Stimulated activated CD4-positive, alpha-beta T cell treated with anti-CD3 and anti-CD28 coated beads, Interleukin-1b, Interleukin-23, amount 100 ng/mL, for 48 hours (primary cell): ENCODE measurements at regions not wholly inside any gene's neighbourhood (a gene's known extent, or its start where the extent isn't known, plus 50 kb on each side); places are given as distances from the start of the nearest gene placed in this dataset.
"Not testable (repeated sequence)": the region's sequence is repeated elsewhere in the genome, so short reads cannot be mapped to it uniquely, and the experiment has no call there.

ENCODE experiments used
- DNase-seq: peaks from one replicate; pipeline ENCODE4 v3.0.0-alpha.2; 2020

DNA sequence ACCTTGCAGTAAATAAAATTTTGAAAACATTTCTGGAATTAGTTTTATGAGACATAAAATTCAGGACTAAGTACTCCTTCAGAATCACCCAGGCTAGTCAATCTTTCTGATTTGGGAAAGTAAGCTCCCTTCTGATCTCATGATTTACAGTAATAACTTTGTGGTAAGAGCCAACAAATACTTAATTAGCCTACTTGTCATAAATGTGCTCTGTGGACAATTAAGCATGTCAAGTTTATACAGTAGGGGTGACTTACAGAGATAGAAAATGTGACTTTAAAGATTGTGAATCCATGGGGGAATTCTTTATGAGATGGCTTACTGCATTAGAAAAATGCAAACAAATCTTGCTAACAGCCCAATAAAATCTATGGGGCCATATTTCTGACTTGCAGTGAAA, 616.9 kb upstream of the GHITM start:
- no peak for DNase-seq

DNA sequence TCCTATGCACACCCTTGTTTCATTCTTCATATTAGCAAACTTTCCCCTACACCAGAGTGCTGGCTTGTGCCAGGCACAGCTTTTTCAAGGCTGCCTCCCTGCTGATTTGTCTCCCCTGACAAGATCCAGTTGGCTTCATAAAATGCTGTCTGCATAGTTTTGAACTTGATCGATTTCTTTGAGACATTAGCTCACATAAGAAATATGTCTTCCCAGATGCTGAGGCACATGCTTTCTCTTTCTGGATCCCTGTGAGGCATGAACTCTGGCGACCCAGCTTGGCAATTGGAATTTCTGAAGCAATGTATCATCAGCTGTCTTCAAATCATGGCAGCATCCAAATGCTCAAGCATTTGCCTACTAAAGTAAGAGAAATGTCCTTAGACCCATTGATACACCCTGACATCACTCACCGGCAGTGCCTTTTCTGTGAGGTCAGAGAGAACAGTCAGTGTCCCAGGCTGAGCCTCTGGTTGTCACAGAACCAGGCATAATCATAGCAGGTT, 616.4 kb upstream of the GHITM start:
- no peak for DNase-seq

DNA sequence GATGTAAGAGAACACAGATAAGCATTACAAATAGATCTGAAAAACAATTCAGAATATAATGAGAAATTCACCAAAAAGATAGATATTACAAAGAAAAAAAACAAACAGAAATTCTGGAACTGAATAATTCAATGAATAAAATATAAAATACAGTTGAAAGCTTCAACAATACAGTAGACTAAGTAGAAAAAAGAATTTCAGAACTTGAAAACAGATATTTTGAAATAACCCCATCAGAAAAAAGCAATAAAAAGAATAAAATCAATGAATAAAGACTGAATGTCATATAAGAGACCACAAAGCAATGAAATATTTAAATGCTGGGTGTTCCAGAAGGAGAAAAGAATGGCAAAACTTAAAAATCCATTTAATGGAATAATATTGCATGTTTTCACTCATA, 611.4 kb upstream of the GHITM start:
- no peak for DNase-seq

DNA sequence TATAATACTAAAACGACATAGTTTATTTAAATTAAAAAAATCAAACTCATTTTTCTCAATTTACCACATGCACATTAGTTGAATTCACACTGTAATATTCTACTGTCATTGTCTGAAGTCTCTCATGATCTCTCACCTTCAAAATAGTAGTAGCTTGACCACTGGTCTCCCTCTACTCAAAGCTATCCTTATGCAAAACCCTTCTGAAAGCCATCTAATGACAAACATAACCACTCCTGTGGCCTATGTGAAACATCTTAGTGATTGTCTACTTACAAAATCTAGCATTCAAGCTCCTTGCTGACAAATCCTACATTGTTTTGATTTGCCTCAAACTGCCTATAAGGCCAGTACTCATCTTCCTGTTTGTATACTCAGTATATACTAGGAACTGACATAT, 606.0 kb upstream of the GHITM start:
- no peak for DNase-seq

DNA sequence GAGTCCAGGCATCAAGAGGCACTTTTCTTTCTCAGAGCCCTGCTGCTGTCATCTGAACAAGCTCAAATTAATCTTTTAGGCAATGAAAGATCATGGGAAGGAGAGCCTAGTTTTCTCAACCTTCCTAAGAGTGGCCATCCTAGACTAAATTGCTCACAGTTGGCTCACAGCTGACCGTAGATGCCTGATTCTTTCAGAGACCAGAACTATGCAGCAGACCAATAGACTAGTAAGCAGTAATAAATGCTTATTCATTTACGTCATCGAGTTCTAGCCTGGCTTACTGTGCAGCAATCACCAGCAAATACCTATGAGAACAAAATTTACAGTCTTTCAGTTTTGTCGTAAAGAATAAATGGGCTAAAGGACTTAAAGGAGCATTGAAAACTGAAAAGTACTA, 602.9 kb upstream of the GHITM start:
- no peak for DNase-seq

DNA sequence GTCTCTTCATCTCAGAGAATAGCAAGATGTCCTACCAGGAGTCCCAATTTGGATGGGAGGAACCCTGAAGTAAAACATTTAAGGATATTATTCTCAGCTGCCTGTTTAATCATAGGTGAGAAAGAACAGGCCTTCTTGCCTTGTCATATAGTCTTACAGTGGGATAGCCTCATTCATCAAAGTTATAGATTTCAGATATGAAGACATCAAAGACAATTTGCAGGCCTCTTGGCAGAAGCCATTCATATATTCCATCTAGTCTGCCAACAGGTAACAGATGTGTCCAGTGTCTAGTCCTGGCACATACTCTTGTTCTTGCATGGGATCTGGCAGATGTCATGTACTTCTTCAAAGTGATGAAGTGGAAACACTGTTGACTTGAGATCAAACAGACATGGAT, 601.3 kb upstream of the GHITM start:
- DNase-seq, result no peak

DNA sequence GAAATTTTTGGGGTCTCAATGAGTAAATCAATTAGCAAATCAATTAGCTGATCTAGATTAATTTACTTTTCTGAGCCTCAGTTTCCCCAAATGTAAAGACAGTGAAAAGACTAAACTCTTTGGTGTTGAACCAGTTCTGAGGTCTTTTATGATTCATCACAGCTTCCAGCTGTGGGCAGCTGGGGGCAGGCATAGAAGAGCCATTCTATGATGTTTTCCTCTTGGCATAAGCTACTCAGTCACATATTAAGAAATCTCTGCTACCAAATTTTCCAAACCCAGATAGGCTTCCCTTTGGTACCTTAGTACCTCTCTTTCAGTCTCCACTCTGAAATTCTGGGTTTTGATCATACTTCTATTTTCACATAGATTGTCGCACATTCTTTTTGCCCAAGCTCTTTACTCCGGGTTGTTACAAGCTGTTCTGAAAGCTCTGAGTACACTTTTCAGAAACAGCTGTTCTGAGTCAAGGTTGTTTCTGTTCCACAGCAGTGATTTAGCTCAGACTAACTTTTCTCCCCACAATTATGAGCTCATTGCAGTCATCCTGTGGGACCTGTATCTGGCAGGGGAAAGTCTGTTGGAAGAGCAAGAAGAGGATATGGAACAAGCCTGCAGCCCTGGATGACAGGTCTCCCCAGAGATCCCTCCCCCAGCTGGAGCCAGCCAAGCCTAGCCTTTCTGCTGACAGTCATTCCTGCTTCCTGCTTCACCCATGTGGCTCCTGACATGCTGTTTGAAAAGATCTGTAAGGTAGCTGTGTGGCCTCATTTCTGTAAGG, 599.6 kb upstream of the GHITM start:
- no peak for DNase-seq

DNA sequence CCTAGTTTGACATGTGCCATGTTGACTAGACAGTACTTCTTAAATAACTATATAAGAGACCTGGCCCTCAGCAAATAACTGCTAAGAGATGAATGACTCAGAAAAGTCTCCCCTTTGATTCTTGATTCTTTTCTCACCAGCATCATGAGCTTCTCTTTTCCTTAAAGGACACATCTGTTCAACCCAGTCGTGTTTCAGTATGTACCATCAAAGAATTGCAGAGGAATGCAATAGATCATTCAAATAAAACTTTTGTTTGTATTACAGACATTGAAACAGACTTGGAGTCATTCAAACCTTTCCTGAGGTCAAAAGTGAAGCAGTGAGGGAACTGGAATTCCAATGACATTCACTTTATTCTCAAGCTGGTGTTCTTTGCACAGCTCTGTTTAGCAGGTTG, 598.3 kb upstream of the GHITM start:
- no peak for DNase-seq

DNA sequence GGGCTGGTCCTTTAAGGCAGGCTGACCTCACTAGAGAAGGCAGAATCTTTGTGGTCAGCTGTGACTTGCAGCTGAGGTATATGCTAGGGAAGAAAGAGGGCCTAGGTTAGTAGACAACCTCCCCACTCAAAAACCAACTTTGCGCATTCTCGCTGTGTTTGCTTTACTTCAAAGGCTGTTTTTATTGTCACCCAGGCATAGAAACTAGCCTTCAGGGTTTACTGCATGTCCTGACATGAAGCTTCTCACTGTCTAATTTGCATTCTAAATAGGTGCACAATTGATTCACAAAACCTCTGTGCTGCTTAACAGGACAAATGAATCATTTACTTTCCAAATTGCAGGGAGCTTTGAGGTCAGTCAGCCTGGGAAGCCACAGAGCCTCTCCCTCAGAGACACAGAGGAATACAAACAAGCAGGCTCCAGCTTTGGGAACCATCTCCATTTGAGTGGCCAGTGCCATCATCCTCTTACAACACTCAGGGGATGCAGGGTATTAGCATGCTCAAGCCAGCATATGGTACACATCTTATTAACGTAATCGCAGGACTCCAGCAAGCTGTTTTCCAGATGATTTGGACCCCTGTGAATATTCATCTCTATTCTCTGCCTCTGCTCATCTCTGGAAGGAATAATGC, 596.4 kb upstream of the GHITM start:
- DNase-seq, result no peak

DNA sequence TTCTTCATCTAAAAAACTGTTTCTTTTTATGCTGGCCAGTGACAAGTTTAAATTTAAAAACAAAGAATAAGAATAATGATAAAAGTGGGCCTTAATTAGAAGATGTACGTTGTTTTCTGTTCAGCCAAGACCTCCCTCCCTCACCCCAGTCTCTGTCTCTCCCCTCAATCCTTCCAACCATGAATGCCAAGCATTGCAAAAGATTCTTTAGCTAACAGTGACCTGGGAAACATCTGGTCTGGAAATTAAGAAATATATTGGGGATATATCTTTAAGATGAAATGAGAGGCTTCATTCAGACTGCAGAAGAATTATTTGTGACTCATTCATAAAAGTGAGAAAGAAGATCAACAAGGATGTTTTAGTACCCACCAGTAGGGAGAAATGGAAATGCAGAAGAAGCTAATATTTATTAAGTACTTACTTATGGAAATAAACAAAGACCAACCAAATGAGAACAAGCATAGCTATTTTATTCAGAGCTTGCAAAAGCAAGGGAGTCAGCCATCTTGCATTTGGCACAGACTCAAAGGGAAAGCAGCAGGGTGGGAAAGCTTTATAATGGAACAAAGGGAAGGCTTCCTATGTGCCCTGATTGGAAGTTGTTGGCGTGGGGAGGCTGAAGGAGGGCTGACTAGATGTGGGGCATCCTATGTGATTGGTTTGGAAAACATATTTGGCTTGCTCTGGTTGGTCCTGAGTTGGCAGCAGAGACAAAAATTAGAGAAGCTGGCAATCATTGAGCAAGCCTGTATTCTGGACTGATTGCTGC, 595.4 kb upstream of the GHITM start:
- no peak for DNase-seq

DNA sequence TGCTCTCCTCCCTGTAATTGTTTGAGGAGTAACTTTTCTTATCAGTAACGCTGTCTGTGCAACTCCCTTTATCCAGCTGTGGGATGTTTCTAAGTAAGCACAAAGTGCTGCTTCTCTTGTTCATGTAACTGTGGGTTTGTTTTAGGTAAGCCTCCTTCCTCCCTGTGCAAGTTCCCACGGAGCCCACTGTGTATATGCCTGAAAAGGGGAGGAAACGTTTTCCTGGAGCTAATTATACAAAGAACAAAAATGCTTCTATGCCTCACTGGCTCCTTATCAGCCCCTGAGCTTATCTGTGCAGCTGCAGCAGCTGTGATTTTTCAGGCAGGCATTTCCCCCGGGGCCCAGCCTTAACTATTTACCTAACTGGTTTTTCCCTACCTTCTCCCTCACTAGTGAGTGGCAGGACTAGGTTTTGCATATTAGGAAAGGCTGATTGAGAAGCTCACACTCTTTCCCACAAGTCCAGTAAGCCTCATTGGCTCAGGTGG, 593.4 kb upstream of the GHITM start:
- no peak for DNase-seq

DNA sequence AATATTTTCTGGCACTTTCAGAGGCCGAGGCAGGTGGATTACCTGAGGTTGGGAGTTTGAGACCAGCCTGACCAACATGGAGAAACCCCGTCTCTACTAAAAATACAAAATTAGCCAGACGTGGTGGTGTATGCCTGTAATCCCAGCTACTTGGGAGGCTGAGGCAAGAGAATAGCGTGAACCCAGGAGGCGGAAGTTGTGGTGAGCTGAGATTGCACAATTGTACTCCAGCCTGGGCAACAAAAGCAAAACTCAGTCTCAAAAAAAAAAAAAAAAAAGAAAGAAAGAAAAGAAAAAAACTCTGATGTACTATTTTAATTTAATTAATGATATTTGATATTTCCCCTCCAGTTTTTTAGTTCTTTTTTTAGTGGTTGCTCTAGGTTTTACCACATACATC, 588.1 kb upstream of the GHITM start:
- DNase-seq, result not testable (repeated sequence)

DNA sequence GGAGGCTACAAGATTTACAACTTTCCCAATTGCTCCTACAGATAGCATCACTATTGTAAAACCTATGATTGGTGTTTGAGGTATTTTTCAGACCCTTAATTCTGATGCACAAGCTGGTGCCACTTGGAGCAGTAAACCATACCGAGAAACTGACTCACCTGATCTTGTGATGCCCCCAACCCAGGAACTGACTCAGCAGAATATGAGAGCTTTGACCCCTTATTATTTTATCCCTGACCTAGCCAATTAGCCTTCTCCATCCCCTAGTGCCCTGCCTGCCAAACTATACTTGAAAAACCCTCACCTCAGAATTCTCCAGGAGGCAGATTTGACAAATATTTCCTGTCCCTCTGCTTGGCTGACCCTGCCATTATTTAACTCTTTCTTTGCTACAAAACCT, 585.9 kb upstream of the GHITM start:
- no peak for DNase-seq

DNA sequence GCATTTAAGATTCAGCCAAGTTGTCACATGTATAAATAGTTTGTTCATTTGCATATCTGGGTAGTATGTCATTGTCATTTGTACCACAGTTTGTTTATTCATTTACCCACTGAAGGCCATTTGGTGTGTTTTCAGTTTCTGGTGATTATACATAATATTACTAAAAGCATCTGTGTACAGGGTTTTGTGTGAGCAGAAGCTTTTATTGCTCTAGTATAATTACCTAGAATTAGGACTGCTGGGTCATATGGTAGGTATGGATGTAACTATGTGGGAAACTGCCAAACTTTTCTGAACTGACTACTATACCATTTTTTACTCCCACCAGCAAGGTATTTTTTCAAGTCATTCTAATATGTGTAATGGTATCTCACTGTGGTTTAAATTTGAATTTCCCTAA, 584.0 kb upstream of the GHITM start:
- no peak for DNase-seq

DNA sequence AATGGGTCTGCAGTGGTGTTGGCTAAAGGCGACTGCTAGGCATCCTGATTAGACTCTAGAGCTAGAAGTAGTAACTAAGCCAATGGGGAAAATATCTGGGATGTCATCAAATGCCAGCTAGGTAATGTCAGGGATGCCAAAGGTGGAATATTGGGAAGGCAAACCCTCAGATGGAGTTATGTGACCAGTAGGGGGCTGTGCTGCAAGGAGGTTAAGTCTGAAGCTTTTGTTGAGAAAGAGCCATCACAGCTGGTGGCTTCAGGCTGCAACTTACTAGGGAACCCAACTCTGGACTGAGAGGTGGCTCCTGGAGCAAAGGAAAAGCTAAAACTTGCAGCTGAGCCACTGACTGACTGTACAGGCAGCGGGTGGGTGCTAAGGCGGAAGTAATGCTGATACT, 576.9 kb upstream of the GHITM start:
- DNase-seq, result no peak

DNA sequence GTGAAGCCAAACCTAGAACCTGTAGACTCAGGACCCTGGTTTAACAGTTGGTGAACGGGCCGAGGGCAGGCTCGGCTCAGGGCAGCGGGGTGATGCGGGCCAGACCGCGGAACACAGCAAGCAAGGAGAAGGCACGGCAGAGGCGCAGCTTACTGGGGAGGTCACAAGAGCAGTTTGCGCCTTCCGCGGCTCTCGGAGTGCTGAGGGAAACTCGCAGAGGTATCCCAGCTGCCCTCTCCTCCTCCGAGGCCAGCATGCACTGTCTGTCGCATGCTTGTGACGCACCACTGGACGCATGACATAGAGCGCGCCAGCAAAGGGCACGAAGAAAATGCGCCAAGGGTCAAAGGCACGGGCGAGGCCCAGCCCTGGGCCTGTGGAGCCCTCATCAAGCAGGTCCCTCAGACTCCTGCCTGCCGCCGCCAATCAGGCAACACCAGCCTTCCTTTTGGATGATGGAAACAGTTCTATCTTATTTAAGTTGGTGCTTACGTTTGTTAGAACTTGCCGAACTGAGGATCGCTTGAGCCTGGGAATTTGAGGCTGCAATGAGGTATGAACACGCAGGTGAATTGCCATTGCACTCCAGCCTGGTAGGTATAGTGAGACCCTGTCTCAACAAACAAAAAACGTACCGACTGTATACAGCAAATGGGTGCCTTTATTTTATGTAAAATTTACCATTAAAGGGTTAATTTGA, 574.3 kb upstream of the GHITM start:
- no peak for DNase-seq

DNA sequence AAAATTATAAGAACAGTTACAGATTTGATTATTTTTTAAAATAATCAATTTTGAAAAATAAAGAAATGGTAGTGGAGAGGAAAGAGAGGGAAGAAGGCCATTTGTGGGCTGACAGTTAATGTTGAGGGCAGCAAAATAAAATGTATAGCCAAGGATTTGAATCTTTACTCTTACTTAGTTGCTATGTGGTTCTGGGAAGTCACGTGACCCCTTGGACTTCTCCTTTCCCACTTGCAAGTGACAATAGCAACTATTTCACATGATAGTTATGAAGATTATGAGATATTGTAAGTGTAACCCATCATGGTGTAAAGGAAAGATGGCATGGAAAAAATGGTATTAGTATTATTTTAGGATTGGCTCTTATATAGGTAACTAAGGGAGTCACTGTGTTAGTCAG, 567.3 kb upstream of the GHITM start:
- DNase-seq, result no peak

DNA sequence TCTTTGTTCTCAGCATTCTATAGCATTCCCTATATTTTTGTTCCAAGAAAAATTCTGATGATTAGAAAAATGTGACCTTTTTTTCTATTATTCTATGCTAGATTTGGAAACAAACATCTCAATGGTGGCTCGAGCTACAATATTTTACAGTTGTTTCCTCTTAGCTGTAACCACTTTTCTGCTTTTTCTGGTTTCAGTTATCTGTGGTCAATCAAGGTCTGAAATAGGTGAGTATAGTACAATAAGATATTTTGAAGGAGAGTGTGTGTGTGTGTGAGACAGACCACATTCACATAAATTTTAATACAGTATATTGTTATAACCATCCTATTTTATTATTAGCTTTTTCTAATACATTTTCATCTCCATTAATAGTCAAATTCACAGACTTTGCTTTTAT, 564.5 kb upstream of the GHITM start:
- DNase-seq, result no peak

DNA sequence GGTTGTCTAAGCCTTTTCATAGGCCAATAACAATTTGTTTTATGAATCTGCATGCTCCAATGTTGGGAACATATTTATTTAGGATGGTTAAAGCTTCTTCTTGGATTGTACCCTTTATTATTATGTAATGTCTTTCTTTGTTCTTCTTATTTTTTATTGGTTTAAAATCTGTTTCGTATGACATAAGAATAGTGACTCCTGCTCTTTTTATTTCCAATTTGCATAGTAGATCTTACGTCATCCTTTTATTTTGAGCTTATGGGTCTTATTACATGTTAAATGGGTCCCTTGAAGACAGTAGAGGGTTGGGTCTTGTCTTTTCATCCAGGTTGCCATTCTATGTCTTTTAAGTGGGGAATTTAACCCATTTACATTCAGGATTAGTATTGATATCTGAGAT, 561.9 kb upstream of the GHITM start:
- DNase-seq, result no peak

DNA sequence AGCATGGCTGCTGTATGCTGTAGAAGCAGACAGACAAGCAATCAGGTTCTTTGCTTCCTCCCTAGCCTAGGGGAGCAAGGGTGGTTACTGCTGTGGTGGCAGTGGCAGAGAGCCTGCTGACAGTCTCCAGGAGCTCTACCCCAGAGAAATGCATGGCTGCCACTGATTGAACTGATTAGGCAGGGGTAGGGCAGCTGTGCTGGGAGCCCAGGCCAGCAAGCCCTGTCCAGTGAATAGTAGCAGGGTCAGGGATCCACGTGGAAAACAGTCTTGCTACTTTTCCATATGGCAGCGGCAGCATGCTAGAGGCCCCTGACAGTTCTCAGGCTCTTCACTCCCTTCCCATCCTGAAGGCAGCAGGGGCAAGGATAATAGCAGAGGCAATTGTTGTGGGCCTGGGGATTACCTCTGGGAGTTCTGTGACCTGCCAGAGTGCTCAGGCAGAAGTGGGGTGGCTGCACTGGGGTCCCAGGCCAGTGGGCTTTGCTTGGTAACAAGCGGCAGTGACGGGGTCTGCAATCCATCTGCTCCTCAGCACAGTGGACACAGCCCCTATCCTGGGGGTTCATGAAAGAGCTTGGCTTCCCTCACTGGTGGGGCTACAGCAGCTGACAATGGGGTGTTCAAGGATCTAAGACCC, 558.8 kb upstream of the GHITM start:
- DNase-seq, result no peak

DNA sequence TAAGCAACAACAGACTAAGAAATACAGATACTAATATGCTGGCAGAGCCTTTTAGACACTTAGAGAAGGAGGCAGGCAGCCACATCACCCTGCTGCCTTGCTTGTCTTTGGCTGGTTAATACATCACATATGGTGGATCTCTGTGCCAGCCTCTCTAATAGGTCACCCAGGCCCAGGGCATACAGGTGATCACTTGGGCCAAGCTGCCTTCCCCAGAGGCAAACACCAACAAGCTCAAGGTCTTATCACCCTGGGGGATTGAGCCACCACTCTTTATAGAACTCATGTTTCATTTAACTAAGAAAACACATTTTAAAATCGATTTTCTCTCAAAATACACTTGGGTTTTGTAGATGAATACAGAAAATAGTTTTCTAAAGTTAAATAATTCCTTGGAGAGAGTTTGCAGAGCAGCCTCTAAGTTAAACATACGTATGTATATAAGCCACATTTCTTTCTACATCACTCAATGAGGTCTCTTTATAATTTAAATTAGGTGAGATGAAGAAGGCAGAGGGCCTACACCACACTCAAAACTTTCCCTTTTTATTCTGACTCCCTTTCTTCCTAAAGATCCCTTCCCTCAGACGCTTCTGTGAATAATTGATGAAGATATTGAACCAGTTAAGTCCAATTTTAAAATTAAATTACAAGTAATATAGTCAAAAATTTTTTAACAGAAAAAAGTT, 556.8 kb upstream of the GHITM start:
- no peak for DNase-seq

DNA sequence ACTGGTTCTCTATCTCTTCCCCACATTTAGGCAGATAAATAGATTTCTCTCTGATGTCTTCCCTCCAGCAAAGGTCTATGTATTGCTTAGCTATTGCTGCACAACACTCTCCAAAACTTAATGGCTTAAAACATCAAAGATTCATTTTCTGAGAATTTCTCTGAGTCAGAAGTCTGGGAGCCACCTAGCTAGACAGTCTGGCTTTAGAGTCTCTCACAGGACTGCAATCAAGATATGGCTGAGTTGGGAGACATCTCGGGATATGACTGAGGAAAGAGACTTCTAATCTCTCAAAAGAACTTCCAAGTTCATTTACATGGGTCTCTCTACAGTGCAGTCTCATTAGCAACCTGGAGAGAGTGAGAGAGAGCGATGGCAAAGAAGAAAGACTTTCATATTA, 553.6 kb upstream of the GHITM start:
- DNase-seq, result no peak
